ENCODE measurements at regions not wholly inside any gene's neighbourhood (a gene's known extent, or its start where the extent isn't known, plus 50 kb on each side); places are given as distances from the start of the nearest gene placed in this dataset.

DNA sequence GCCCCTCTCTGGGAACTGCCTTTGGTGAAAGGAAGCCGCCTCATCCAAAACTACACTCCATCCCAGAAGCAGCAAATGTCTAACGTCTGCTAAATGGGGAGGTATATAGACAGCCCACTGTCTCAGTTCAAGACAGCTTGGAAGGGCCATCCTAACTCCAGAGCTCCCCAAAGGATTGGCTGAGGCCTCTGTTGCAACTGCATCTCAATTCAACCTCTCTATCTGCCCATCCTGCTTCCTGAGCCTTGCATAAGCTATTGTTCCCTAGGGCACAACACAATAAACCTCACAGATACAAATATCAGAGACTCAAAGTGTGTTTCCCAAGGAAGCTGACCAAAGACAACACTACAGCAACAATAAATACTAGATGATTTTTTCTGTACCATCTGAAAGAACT, 495.2 kb upstream of the SOX5 start:
- TF ChIP-seq, protein P1, sequence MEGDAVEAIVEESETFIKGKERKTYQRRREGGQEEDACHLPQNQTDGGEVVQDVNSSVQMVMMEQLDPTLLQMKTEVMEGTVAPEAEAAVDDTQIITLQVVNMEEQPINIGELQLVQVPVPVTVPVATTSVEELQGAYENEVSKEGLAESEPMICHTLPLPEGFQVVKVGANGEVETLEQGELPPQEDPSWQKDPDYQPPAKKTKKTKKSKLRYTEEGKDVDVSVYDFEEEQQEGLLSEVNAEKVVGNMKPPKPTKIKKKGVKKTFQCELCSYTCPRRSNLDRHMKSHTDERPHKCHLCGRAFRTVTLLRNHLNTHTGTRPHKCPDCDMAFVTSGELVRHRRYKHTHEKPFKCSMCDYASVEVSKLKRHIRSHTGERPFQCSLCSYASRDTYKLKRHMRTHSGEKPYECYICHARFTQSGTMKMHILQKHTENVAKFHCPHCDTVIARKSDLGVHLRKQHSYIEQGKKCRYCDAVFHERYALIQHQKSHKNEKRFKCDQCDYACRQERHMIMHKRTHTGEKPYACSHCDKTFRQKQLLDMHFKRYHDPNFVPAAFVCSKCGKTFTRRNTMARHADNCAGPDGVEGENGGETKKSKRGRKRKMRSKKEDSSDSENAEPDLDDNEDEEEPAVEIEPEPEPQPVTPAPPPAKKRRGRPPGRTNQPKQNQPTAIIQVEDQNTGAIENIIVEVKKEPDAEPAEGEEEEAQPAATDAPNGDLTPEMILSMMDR (IDR thresholded peaks at IDR 0.05; ENCODE audit: low read depth, low read length): no peak
- TF ChIP-seq EZH2phosphoT487 (IDR thresholded peaks at IDR 0.05; ENCODE audit: low read depth): no peak

All from OCI-LY3 (cell line).